GM19240 (cell line): ENCODE measurements at regions not wholly inside any gene's neighbourhood (a gene's known extent, or its start where the extent isn't known, plus 50 kb on each side); places are given as distances from the start of the nearest gene placed in this dataset.

Experiments
- DNase-seq: peaks from one replicate; pipeline ENCODE4 v3.0.0; 2011; ENCODE audit warnings: low spot score; ENCODE audit not compliant: insufficient read length

DNA sequence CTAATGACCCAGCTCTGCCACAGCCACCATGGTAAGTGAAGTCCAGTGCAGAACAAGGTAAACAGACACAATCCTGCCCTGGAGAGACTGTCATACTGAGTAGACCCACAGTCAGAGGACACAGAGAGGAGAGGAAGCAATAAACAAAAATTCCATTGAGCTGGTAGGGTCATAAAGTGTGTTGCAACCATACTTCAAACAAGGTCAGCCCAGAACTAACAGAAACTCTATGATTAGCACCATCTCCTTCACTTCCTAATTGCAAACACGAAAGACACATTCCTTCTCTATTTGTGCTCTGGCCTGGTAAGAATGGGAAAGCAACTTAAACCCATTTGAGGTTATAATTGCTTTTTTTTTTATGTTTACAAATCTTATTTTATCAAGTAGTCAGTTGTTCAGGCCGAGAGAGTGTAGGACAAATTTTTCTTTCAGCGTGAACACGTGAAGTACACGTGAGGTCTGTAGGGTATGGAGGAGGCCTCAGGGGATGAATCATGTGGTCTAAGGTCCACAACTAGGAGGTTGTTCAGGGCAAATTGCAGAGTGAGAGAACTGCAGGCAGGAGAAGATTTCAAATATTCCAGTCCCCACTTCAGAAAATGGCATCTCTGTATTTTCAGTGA lies 71.4 kb upstream of the GLS start:
- no peak for DNase-seq

GRCh38 chr2:190809876-190810525 lies 70.6 kb upstream of the GLS start:
- no peak for DNase-seq

DNA sequence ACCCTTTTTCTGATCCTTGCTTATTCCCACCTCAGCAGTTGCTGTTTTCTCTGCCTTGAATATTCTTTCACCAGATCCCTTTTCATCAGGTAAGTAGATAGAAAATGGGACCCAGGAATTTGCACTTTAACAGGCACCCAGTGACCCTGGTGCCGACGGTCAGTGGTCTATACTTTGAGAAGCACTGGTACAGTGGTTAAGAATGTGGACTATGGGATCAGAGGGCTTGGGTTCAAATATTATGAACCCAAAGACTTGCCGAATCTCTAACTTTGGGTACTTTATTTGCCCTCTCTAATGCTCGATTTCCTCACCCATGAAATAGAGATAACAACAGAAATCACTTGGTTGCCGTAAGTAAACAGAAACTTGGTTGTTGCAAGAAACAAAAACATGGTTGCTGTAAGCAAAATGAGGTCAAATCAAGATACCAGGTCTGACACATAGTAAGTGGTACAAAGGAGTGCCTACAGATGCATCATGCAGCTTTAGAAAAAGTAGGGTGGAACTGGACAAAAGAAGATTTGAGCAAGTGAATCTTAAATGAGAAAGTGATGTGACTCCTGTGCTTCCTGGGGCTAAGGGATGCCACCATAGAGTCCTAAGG lies 69.5 kb upstream of the GLS start:
- DNase-seq = no peak

GRCh38 chr2:190811811-190812210 lies 68.8 kb upstream of the GLS start:
- no peak for DNase-seq

DNA sequence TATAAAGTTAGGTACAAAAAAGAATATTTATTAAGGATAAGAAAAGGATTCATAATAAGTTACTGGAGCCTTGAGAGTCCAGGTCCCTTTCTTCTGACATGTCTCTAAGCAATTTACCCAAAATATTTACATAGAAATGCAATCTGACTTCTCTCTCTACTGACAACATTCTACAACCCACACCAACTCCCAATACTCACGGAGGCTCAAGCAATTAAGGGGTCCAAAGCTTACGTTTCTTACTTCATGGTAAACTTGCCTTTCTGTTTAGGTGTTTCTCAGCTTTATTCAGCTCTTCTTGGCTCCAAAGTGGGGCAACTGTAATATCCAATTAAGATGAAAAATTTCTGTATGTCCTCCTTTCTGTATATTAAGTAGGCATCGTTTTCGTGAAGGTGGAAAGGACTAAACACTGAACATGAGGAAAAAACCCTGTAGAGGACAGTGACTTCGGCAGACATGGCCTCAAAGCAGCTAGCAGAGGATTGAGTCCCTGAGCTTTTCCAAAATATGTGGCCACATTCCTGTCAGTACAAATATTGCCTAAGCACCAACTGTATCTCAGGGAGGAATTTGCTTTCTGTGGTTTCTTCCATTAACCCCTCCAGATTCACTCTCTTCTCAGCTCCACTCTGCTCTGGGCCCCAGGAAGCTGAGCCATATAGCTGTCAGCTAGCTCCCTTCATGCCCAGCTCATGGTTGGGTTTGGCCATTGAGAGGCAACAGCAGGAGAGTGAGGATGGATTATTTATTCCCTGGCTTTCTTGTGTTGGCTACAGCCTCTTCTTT lies 67.9 kb upstream of the GLS start:
- DNase-seq = no peak

- DNase-seq = no peak
These were observed 65.4 kb upstream of the GLS start for GRCh38 chr2:190815226-190815625.

DNA sequence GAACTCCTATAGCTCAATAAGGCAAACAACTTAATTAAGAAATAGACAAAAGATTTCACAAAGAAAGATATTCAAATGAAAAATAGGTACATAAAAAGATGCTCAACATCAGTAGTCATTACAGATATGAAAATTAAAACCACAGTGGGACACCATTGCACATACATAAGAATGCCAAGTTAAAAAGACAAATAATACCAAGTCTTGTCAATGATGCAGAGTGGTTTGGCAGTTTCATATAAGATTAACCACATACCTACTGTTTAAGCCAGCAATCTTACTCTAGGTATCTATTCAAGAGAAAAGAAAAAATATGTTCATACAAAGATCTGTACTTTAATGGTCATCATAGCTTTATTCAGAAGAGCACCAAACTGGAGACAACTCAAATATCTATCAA lies 63.5 kb upstream of the GLS start:
- no peak for DNase-seq

GRCh38 chr2:190819840-190820301 lies 60.8 kb upstream of the GLS start:
- no peak for DNase-seq

GRCh38 chr2:190820416-190820815 lies 60.2 kb upstream of the GLS start:
- DNase-seq = no peak

GRCh38 chr2:190822043-190822442 lies 58.6 kb upstream of the GLS start:
- DNase-seq = no peak

- no peak for DNase-seq
These were observed 52.9 kb upstream of the GLS start for GRCh38 chr2:190827720-190828119.

- no peak for DNase-seq
These were observed 51.0 kb upstream of the GLS start for GRCh38 chr2:190829642-190830041.
